Peyer's patch (tissue), 4 donors: ENCODE measurements at regions not wholly inside any gene's neighbourhood (a gene's known extent, or its start where the extent isn't known, plus 50 kb on each side); places are given as distances from the start of the nearest gene placed in this dataset.

Source experiments
- CTCF ChIP-seq, 6 experiments: fragments of 450-650 bp in 4 of 6; fragments of 200-600 bp in 2 of 6; sonication (generic) in 1 of 6; IDR thresholded peaks; one replicate each; pipeline ENCODE4 v1.5.1; 2017 to 2019; ENCODE audit warnings: antibody characterized with exemption in 6 of 6, mild to moderate bottlenecking in 3 of 6, moderate library complexity in 1 of 6
- POLR2A ChIP-seq, 2 donors: fragments of 450-650 bp; IDR thresholded peaks; one replicate each; pipeline ENCODE4 v1.5.1; 2017; ENCODE audit warnings: antibody characterized with exemption in 2 of 2, mild to moderate bottlenecking in 2 of 2, moderate library complexity in 2 of 2

- TF ChIP-seq CTCF (IDR thresholded peaks at IDR 0.05) (no peak), POLR2A (IDR thresholded peaks at IDR 0.05) (no peak)
Measured at GRCh38 chr6:135779213-135779612, 72.3 kb upstream of the PDE7B start.
